KG1 (cell line): ENCODE measurements at regions not wholly inside any gene's neighbourhood (a gene's known extent, or its start where the extent isn't known, plus 50 kb on each side); places are given as distances from the start of the nearest gene placed in this dataset.
"Not testable (repeated sequence)": the region's sequence is repeated elsewhere in the genome, so short reads cannot be mapped to it uniquely, and the experiment has no call there.

ENCODE experiments used
- DNase-seq: peaks from one replicate; lab custom pipeline; 2025; lab: John Stamatoyannopoulos, UW

DNA sequence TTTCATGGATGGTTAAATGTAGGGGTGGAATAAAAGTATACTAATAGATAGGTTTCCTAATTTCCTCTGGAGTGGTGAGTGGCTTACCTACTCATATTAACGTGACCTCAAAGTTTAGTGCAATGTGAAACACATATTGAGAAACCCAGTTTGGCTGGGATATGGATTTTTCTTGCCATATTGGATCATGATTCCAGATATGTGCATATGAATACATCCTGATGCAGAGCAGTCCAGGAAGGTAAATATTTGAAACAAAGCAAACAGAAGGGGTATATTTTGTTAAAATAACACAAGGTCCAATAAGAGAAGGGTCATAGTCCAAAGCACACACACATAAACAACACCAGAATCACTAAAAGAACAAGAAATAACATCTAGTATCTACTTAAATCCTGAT, 608.1 kb downstream of the PKHD1 start:
- no peak for DNase-seq

DNA sequence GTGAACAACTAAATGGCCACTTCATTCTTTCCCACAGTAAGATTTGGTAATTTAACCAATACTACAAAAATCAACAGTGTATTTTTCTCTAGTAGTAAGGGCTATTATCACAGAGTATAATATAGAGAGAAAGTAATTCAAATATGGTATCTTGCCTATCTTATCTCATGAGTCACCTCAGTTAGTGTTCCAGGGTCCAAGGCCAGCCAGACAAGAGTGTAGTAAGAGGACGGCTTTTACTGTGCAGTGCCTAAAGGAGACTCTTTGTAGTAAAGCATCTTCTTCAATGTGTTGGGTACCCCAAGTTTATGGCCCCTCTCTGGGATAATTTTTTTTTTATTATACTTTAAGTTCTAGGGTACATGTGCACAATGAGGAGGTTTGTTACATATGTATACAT, 607.4 kb downstream of the PKHD1 start:
- DNase-seq, result no peak

DNA sequence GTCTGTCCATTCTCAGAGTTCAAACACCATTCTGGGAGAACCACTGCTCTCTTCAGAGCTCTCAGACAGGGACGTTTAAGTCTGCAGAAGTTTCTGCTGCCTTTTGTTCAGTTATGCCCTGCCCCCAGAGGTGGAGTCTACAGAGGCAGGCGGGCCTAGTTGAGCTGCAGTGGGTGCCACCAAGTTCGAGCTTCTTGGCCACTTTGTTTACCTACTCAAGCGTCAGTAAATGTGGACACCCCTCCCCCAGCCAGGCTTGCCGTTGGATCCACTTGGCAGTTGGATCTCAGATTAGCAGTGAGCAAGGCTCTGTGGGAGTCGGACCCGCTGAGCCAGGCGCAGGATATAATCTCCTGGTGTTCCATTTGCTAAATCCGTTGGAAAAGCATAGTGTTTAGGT, 601.5 kb downstream of the PKHD1 start:
- DNase-seq, result not testable (repeated sequence)

DNA sequence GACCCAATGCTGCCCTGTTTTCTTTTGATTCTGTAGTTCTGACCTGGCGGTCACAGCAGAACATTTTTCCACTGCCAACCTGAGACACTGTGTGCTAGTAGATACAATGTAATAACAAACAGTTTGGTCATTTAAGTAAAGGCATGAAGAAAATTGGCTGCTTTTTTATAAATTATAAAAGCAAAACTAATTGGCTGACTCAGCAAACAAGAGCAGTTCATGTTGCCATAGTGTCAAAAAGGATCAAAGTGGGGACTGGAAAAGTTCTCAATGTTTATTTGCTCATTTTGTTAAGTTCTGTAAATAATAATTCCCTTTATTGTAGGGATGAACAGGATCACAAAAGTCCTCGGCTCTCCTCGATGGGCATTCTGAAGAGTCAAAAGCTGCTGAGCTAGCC, 599.5 kb downstream of the PKHD1 start:
- DNase-seq, result no peak

DNA sequence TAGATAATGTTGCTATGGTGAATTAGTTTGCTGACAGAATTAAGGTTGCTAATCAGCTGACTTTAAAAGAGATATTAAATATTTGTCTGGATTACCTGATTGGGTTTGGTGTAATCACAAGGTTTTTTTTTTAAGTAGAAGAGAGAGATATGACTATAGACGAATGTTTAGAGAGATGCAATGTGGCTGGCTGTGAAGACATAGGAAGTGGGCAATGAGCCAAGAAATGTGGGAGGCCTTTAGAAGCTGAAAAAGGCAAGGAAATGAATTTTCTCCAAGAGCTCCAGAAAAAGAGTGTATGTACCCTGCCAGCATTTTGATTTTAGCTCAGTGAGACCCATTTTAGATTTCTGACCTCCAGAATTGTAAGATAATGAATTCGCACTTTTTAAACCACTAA, 598.3 kb downstream of the PKHD1 start:
- no peak for DNase-seq

DNA sequence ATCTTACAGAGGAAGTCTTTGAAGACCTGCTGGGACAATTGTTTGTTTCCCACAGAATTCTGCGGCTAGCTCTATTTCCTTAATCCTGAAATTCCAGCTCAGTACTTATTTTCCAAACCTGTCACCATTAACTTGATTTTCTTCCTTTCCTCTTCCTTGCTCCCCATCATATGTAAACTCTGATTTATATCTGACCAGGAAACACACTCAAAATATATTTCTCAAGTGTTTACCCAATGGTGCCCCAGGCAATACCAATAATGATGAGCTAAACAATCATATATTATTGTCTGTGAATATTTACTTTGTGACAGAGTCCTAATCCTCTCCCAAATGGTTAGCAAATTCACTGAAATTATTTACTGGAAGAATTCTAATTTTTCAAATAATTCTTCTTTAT, 597.3 kb downstream of the PKHD1 start:
- no peak for DNase-seq

DNA sequence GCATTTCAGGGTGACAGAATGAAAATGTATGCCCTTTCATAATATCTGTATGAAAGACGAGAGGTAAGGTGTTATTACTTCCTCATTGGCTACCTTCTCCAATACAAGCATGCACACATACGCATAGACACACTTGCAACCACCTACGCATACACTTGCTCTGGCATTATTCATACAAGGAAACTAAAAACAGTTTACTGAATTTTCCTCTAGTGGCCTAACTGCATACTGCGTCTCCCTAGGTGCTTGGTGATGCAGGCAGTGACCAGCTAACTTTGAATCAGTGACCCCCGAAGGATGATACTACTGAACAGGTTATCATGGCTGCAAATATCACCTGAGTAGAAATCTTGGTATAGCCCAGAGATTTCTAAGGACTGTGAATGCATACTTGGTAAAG, 593.1 kb downstream of the PKHD1 start:
- DNase-seq, result no peak

DNA sequence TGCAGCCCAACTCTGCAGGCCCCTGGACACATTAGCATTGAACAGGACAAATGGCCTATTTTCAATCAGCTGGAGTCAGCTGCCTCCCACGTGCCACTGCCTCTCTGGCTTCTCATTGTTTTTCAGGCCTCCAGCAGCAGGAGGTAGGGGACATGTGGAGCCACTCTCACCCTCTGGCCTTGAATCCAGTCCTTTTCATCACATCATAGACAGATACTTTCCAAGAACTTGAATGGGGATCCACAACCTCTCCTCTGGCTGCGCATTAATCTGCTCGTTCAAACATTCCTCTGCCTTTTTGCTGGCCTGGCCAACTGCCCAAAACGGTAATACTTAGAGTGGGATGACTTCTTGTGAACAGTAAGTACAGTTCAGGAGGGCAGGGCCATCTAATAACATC, 592.3 kb downstream of the PKHD1 start:
- DNase-seq, result no peak

DNA sequence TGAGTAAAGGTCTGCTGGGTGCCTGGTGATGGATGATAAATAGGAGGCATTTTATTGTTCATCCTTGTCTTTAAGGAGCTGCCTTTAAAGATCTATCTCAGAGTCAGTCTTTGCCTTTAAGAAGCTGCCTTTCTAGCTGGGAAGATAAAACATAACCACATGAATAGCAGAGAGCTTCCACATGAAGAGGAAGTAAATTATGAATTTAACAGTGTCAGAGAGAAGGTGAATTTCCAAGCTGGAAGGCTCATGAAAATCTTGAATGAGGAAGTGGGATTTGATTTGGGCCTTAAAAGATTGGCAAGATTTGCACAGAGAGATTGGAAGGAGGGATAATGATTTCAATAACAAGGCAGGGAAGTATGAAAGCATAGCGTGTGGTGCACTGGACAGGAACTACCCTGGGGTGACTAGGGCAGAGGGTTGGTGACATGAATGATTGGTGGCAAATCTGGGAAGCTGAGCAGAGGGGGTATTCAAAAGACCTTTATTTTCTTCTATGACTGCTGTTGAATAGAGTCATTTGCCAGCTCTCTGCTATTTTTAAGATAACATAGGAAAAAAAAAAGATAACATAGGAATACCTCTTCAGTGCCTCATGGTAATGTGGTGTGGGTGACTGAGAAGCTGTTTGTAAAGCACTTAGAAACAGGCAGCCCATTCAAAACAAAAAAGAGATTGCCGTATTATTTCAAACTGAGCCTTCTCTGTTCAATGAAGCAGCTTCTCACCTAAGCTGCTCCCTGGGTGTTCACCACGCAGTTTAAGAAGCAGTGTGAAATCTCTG, 591.6 kb downstream of the PKHD1 start:
- no peak for DNase-seq

DNA sequence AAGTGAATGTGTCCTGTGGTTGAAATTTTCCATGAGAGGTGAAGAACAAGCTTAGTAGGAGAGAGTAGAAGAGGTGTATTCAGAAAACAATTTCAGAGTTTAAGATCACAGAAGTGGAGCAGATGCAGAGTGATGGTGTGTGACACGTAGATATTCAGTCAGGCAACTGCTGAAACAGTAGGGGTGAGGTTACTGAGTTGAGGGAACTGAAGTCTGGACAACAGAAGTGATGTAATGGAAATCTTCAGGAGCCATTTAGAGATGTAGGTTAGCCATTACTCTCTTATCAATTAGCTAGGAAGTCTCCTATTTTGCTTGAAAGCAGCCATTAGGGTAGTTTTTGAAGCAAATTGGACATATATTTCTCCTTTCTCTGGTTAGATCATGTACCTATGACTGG, 584.4 kb downstream of the PKHD1 start:
- no peak for DNase-seq

DNA sequence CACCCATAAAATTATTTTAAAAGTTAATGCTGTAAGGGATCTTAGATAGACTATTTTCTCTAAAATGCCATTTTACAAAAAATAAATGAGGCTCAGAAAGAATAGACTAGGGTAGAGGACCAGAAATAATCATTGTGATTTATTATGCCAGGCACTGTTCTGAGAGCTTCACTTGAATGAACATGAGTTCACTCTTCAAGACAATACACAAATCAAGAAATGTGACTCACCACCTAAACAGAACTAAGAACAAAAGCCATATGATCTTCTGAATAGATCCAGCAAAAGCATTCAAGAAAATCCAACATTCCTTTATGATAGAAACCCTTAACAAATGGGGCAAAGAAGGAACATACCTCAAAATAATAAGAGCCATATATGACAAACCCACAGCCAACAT, 582.0 kb downstream of the PKHD1 start:
- no peak for DNase-seq

DNA sequence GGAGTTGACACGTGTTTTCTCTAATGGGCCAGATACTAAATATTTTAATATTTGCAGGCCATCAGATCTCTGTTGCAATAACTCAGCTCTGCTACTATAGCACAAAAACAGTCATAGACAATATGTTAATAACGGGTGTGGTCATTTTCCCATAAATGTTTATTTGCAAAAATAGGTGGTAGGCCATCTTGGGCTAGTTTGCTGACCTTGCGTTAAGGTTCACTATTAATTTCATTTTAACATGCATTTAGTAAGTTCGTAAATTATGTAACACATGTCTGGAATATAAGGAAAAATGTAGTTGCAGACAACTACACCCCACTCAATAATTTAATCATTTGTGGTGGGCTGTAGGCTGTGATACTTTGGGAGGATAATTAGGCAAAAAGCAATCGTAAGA, 577.8 kb downstream of the PKHD1 start:
- DNase-seq, result no peak

DNA sequence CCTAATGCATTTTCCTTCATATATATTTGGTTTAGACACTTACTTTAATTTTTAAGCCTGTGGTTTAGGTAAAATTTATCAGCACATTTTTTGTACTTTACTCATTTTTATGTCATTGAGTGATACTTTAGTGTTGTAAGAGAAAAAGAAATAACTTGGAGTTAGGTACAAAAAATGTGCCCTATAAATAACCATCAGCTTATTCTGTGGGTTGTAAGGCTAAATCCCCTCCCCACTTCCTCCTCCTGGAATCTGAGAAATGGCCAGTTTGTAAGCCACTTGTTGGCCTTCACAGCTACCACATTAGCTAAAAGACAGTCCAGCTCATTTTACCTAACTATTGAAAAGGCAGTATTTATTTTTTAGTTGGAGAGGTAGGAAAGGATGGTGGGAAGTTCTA, 576.3 kb downstream of the PKHD1 start:
- DNase-seq, result no peak

DNA sequence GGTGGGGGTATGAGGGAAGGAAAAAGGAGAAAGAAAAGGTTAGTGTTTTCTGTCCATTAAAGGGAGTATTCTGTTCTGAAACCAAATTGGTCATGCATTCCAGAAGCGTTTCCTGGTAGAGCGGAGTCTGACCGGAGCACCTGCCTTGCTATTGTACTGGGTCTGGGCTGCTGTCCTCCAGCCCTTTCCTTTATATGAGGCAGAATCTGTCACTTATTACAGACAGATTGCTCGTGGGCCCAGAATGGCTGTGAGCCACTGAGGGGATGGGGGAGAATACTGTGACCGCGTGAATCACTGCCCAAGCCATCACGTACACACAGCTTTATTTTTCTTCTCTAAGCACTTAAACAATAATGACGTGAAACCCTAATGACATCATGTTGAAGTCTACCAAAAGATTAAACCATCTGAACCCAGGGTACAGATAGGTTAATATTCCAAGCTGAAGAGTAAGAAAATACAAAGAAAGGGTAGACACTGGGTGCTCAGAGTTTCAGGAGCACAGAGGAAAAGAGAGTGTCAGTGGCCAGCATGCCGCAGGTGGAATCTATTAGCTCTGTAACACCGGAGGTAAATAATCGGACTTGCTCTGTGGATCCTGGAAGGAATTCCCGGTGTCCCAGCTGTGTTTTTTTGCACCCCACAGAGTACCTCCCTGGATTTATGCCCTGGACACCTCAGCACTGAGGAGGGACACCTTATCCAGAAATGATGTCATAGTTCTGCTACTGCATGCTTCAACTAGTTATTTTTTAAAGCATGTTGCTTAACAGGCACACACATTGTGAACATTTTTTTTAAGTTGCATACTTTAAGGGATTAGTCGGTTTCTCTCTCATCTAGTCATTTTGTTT, 573.3 kb downstream of the PKHD1 start:
- no peak for DNase-seq

DNA sequence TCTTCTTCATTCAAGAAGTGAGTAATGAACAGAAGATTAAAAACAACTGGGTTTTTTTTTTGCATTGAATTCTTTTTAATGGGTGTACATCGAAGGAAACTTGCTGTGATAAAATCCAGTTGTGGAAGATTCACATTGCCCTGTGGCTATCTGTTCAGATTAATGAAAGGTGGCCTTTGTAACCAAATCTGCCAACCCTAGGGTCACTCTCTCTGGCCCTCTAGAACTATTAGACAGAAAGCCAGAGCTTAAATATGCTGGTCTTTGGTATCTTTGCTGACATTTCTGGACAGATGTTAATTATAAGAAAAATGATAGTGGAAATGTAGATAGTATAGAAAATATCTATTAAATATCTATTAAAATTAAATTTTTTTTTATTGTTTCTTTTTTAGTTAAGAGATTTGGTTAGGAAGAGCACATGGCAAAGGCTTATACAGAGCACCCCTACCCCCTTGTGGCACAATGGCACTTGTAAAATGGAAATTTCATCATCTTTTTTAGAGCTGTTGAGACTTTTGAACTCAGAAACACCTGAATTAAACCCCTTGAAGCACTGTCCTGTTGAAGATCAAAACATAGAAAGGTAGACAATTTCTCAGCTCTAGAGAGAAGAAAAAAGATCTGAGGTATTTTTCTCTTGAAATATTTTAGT, 572.5 kb downstream of the PKHD1 start:
- DNase-seq, result no peak

DNA sequence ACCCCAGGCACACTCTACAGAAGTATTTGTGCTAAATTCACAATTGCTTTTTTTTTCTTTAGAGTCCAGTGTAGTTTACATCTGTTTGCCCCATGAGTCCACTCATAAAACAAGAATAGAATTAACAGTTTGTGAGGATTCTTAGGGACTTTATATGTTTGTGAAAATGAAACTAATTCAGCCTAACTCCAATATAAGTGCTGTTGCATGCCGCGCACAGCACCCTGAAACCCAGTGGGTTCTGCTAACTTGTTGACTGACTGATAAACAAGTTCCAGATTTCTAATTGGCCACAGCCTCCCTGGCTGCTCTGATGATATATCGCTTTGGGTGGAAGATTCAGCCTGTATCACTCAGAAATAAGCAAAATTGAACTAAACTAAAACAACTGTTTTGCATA, 561.4 kb downstream of the PKHD1 start:
- DNase-seq, result no peak

DNA sequence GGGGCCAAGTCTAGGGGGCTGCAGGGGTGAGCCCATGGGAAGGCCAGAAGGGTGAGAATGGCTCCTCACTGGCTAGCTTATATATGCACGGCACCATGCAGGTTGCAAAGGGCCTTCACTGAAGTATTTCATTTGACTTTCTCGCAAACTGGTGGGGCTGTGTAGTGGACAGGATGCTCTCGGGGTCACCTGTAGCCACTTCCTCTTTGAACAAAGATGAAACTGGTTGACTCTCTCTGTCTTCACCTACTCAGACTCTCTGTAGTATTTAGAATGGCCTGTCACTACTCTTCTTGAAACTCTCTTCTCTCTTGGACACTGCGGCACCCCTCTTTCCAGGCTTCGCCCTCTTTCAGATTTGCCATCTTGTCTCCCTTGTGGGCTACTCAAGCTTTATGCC, 560.5 kb downstream of the PKHD1 start:
- no peak for DNase-seq

DNA sequence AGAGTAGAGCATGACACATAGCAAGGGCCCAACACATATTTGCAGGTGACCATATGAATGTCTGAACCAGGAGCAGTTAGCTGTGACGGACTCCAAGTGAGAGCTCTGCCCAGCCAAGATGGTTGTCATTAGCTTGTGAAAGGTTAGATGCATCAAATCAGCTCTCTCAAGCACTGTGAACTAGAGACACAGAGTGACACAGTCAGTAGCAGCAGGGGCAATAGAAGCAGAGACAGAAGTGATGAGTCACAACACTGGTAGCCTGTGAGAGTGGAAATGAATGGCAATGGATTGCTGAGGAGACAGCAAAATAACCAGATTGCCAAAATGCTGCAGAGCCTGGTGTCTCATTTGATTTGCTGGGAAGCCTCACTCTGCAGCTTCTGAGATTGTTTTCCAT, 558.9 kb downstream of the PKHD1 start:
- DNase-seq, result no peak

DNA sequence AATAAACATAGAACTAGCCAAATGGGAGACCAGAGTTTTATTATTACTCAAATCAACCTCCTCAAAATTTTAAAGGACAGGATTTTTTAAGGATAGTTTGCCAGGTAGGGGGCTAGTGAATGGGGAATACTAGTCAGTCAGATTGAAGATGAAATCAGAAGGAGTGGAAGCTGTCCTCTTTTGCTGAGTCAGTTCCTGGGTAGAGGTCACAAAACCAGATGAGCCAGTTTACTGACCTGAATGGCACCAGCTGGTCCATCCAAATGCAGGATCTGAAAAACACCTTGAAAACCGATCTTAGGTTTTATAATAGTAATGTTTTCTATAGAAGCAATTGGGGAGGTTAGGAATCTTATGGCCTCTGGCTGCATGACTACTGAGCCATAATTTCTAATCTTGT, 558.2 kb downstream of the PKHD1 start:
- no peak for DNase-seq

DNA sequence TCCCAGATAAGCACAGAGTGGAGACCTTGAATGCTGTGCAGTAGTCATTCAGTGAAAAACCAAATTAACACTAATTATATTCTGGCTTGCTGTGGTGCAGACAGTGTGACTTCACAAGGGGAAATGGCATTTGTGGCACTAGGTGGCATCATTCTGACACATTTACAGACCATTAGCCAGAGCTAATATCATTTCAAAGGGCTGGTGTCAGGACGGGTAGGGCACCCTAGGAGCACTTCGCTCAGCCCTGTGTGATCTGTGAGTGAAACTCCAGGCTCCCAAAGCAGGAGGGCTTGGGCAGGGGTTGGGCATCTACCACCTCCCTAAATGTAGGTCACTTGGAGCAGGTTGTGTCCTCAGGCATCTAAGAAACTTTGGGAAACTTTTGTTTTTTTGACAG, 555.8 kb downstream of the PKHD1 start:
- DNase-seq, result no peak

DNA sequence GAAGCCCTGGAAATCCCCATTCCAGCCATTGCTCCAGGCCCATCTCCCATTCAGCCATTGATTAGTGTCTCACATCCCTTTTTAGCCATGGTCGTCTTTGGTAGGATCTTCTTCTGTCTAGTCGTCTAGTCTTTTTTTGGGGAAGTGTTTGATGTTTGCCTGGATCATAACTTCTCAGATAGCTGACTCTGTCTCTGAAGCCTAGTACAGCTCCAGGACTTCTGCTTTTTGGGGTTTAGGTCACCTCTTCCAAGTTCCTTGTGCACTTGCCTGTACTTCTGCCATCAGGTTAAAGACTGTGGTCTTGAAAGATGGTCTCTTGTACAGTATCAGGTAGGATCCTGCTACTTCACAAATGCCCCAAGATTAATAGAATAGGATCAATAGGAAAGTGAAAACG, 553.5 kb downstream of the PKHD1 start:
- no peak for DNase-seq

DNA sequence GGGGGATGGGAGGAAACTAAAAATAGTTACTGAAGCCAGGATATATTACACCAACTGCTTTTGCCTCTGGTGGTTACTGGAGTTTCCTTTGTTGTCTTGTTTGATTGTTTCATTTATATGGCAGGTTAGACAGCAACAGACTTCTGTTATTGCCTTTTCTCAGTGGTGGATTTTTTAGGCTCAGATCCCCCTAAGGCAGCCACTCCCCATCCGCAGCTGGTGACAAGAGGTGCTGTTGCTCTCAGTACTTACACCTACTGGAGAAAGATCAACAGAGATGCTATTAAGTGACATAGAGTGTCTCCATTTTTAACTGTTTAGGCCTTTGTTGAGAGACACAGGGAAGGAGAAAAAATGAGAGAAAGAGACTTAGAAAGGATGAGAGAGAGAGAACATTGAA, 552.1 kb downstream of the PKHD1 start:
- DNase-seq, result no peak

DNA sequence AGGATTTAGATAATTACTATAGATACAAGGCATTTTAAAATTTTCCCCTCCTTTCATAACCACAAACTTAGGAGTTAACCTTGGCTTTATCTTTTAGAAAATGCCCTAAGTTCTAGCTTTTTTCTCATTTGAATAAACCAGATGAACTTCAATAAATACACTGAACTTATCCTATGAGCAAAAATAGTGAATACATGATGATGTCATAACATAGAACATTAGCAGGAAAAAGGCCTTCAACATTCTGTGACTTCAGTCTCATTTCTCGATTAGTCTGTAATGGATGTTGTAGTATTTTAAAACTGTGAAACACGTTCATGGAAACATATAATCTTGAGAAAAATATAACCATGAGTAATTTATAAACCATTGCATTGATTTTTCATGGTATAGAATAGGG, 550.7 kb downstream of the PKHD1 start:
- DNase-seq, result no peak
